ENCODE measurements at regions not wholly inside any gene's neighbourhood (a gene's known extent, or its start where the extent isn't known, plus 50 kb on each side); places are given as distances from the start of the nearest gene placed in this dataset.

GRCh38 chr10:2023687-2024086, 286.4 kb upstream of the ADARB2 start:
- H3K4me1 Mint-ChIP-seq: no peaks in the 10 kb centered on the region
- no peak overlapping the region for H3K4me2 ChIP-seq (replicated peaks; ENCODE audit: low read depth, low read length, poor library complexity, severe bottlenecking)
- DNase-seq (no peak), ATAC-seq (ENCODE audit: low read depth) (no peak)
- intact Hi-C loops (cut with micrococcal nuclease): no loop called here
- peaks cover 0 to 10% (median 0%) of the 10 kb centered on the region in 3 donors for H3K9me3 ChIP-seq (ENCODE audit: control extremely low read depth in 1 of 3, control insufficient read depth in 2 of 3, insufficient read depth in 1 of 3, low read length in 2 of 3)
- no peak overlapping the region for H3K27ac Mint-ChIP-seq
- no peak overlapping the region for H3K4me3 Mint-ChIP-seq
- peaks cover 0 to 2% (median 0%) of the 10 kb centered on the region in 4 experiments for H3K27me3 ChIP-seq (replicated peaks in 1 of 4; ENCODE audit: control extremely low read depth in 1 of 4, control insufficient read depth in 3 of 4, insufficient read depth in 4 of 4, low read length in 3 of 4)
- peaks cover 4% of the 10 kb centered on the region for H3K27me3 Mint-ChIP-seq
- H3K36me3 ChIP-seq (replicated peaks in 1 of 2; ENCODE audit: control extremely low read depth in 1 of 2, control insufficient read depth in 1 of 2, extremely low read depth in 1 of 2, insufficient read depth in 2 of 2, low read length in 1 of 2): no peaks in the 10 kb centered on the region
- H3K27ac ChIP-seq (ENCODE audit: low read length in 2 of 2): no peak overlapping the region
- H3K4me3 ChIP-seq (ENCODE audit: control extremely low read depth in 1 of 5, extremely low read depth in 1 of 5, insufficient read depth in 1 of 5, low read depth in 2 of 5, low read length in 4 of 5): no peak overlapping the region
- WGBS (ENCODE audit: insufficient coverage): 76% methylated on average over 4 of the region's 5 CpGs
- no peaks in the 10 kb centered on the region for H3K79me2 ChIP-seq (ENCODE audit: control insufficient read depth, insufficient read depth, low read length)
- no peaks in the 10 kb centered on the region for H4K20me1 ChIP-seq (ENCODE audit: control insufficient read depth, insufficient read depth, low read length, poor library complexity, severe bottlenecking)
- H3K9me3 Mint-ChIP-seq (ENCODE audit: insufficient read depth): no peaks in the 10 kb centered on the region
- H3K9ac ChIP-seq (ENCODE audit: low read length): no peak overlapping the region
- no peak for TF ChIP-seq EZH2 (IDR thresholded peaks at IDR 0.05; ENCODE audit: borderline replicate concordance, insufficient read depth, low read depth, low read length, poor library complexity, severe bottlenecking)
- TF ChIP-seq, protein P1, sequence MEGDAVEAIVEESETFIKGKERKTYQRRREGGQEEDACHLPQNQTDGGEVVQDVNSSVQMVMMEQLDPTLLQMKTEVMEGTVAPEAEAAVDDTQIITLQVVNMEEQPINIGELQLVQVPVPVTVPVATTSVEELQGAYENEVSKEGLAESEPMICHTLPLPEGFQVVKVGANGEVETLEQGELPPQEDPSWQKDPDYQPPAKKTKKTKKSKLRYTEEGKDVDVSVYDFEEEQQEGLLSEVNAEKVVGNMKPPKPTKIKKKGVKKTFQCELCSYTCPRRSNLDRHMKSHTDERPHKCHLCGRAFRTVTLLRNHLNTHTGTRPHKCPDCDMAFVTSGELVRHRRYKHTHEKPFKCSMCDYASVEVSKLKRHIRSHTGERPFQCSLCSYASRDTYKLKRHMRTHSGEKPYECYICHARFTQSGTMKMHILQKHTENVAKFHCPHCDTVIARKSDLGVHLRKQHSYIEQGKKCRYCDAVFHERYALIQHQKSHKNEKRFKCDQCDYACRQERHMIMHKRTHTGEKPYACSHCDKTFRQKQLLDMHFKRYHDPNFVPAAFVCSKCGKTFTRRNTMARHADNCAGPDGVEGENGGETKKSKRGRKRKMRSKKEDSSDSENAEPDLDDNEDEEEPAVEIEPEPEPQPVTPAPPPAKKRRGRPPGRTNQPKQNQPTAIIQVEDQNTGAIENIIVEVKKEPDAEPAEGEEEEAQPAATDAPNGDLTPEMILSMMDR (IDR thresholded peaks at IDR 0.05): no peak
- CTCF ChIA-PET: no interaction called here
- POLR2A ChIA-PET: no interaction called here
- H3K4me1 ChIP-seq (ENCODE audit: control insufficient read depth in 2 of 2, insufficient read depth in 2 of 2, low read length in 2 of 2): no peaks in the 10 kb centered on the region
- no peak overlapping the region for H2AFZ ChIP-seq (ENCODE audit: insufficient read depth, low read depth, low read length, poor library complexity, severe bottlenecking)

DNA sequence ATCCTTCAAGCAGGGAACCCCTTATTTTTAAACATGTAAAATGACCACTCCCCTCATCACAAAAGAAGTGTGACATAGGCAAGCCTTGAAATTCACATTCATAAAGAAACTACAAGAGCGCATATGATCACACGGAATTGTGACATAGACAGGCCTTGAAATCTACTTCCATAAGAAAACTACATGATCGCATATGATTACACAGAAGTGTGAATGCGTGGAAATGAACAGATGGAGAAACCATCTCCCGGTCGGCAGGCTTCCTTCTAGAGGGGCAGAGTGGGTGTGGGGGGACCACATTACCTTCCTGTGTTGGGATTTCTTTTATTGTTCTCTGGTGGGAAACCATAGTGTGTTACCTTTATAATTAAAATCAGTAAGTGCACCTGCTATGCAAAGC, 285.1 kb upstream of the ADARB2 start:
- POLR2A ChIA-PET: no interaction called here
- no peak overlapping the region for H3K4me2 ChIP-seq (replicated peaks; ENCODE audit: low read depth, low read length, poor library complexity, severe bottlenecking)
- 95% methylated on average over 4 of the region's 6 CpGs for WGBS (ENCODE audit: insufficient coverage)
- DNase-seq (no peak), ATAC-seq (ENCODE audit: low read depth) (no peak)
- Mint-ChIP-seq H3K4me1 (no peaks in the 10 kb centered on the region), H3K27me3 (peaks cover 4% of the 10 kb centered on the region), H3K9me3 (ENCODE audit: insufficient read depth) (no peaks in the 10 kb centered on the region), H3K4me3 (no peak overlapping the region), H3K27ac (no peak overlapping the region)
- CTCF ChIA-PET: no interaction called here
- H3K9me3 ChIP-seq (ENCODE audit: control extremely low read depth in 1 of 3, control insufficient read depth in 2 of 3, insufficient read depth in 1 of 3, low read length in 2 of 3): peaks cover 0 to 8% (median 0%) of the 10 kb centered on the region in 3 donors
- H3K27me3 ChIP-seq (replicated peaks in 1 of 4; ENCODE audit: control extremely low read depth in 1 of 4, control insufficient read depth in 3 of 4, insufficient read depth in 4 of 4, low read length in 3 of 4): peaks cover 0 to 2% (median 0%) of the 10 kb centered on the region in 4 experiments
- no peaks in the 10 kb centered on the region for H3K4me1 ChIP-seq (ENCODE audit: control insufficient read depth in 2 of 2, insufficient read depth in 2 of 2, low read length in 2 of 2)
- no peak overlapping the region for H2AFZ ChIP-seq (ENCODE audit: insufficient read depth, low read depth, low read length, poor library complexity, severe bottlenecking)
- no peaks in the 10 kb centered on the region for H3K36me3 ChIP-seq (replicated peaks in 1 of 2; ENCODE audit: control extremely low read depth in 1 of 2, control insufficient read depth in 1 of 2, extremely low read depth in 1 of 2, insufficient read depth in 2 of 2, low read length in 1 of 2)
- TF ChIP-seq, protein P1 (IDR thresholded peaks at IDR 0.05): no peak
- no peak for TF ChIP-seq EZH2 (IDR thresholded peaks at IDR 0.05; ENCODE audit: borderline replicate concordance, insufficient read depth, low read depth, low read length, poor library complexity, severe bottlenecking)
- no peaks in the 10 kb centered on the region for H4K20me1 ChIP-seq (ENCODE audit: control insufficient read depth, insufficient read depth, low read length, poor library complexity, severe bottlenecking)
- intact Hi-C loops (cut with micrococcal nuclease): no loop called here
- no peaks in the 10 kb centered on the region for H3K79me2 ChIP-seq (ENCODE audit: control insufficient read depth, insufficient read depth, low read length)
- H3K9ac ChIP-seq (ENCODE audit: low read length): no peak overlapping the region
- H3K4me3 ChIP-seq (ENCODE audit: control extremely low read depth in 1 of 5, extremely low read depth in 1 of 5, insufficient read depth in 1 of 5, low read depth in 2 of 5, low read length in 4 of 5): no peak overlapping the region
- H3K27ac ChIP-seq (ENCODE audit: low read length in 2 of 2): no peak overlapping the region

Data from B cell (primary cell).